ENCODE measurements at regions not wholly inside any gene's neighbourhood (a gene's known extent, or its start where the extent isn't known, plus 50 kb on each side); places are given as distances from the start of the nearest gene placed in this dataset.

DNA sequence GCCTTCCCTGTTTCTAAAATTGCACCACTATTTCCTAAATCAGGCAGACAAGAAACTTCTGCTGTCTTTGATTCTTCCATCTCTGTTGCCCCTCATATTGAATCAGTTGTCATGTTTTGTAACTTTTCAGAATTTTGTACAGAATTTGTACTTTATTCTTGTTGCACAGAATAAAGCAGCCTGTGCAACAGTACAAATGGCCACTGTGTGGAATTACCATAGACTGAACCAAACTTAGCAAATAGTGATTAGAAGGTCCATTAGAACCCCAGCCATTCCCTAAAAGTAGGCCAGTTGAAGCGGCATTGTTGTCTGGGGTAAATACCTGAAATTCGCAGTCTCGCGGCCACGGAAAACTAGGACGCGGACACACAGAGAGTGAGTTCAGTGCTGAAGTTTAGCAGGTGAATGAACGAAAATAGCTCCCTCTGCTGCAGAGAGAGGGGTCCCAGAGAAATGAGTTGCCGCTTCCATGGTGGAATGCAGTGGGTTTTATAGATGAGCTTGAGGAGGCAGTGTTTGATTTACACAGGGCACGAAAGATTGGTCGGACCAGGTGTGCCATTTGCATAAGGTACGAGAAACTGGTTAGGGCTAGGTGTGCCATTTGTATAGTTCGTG is 71.8 kb downstream of the C4orf33 start:
- intact Hi-C loops (cut with micrococcal nuclease): no loop called here
- Mint-ChIP-seq H3K27ac (no peak overlapping the region), H3K9me3 (no peaks in the 10 kb centered on the region), H3K4me3 (no peak overlapping the region), H3K27me3 (ENCODE audit: insufficient read depth) (peaks cover 8% of the 10 kb centered on the region), H3K36me3 (ENCODE audit: low read depth) (no peaks in the 10 kb centered on the region), H3K4me1 (ENCODE audit: low read depth) (no peaks in the 10 kb centered on the region)
- no peak for DNase-seq (ENCODE audit: low spot score)

DNA sequence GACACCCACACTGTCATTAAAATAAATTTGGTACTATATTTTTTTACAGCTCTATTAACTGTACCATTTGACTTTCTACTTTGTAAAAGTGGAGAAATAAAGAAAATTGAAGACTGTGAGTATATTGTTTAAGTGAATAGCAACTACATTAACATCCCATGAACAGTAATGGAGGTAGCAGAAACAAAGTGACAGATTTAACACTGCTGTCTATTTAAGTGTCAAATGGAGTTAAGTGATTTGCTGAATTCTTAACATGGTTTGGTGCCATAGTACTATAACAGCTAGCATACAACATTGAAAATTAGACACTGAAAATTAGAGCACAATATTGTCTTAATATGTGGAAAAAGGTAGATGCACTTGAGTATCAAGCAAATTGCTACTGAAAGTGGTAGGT is 76.2 kb downstream of the C4orf33 start:
- Mint-ChIP-seq H3K27me3 (ENCODE audit: insufficient read depth) (peaks cover 9% of the 10 kb centered on the region), H3K4me1 (ENCODE audit: low read depth) (no peaks in the 10 kb centered on the region), H3K36me3 (ENCODE audit: low read depth) (no peaks in the 10 kb centered on the region), H3K9me3 (no peaks in the 10 kb centered on the region), H3K27ac (no peak overlapping the region), H3K4me3 (no peak overlapping the region)
- no peak for DNase-seq (ENCODE audit: low spot score)
- intact Hi-C loops (cut with micrococcal nuclease): no loop called here

DNA sequence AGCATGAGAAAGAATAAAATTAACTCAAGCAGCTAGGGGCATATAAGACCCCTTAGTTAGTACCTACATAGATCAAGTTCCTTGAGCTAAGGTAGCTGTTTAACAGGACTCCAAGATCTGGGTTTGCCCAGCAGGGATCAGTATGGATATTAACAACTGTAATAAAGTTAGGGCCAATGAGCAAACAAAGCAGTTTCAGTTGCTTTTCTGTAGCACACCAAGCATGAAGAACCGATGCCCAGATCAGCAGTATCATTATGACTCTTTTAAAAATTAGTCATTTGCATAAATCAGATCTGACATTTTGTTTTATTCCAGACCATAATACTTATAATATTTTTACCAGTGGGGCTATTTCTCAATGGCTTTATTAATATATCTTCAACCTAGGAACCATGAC is 80.9 kb downstream of the C4orf33 start:
- no peak overlapping the region for H3K4me3 Mint-ChIP-seq
- H3K9me3 Mint-ChIP-seq: no peaks in the 10 kb centered on the region
- no peak for DNase-seq (ENCODE audit: low spot score)

DNA sequence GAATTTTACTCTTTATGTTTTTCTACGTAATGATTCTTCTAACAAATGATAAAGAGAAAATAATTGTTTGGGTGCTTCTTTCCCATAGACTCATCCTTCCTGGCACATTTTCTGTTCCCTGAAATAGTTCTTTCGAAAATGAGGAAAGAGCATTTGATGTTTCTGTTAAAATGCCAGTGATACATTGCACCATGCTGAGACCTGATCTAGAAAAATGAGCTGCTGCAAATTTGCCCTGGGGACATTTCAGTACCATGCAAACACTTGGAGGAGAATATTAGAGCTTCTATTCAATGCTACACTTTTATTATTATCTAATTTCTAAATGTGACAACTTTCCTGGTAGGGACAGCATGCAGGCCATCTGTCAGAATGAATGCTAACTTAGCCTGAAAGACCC is 83.3 kb downstream of the C4orf33 start:
- Mint-ChIP-seq H3K27ac (no peak overlapping the region), H3K27me3 (ENCODE audit: insufficient read depth) (peaks cover 4% of the 10 kb centered on the region), H3K36me3 (ENCODE audit: low read depth) (no peaks in the 10 kb centered on the region), H3K9me3 (no peaks in the 10 kb centered on the region), H3K4me1 (ENCODE audit: low read depth) (no peaks in the 10 kb centered on the region), H3K4me3 (no peak overlapping the region)
- DNase-seq (ENCODE audit: low spot score): no peak
- intact Hi-C loops (cut with micrococcal nuclease): no loop called here

More for the DNA sequence above, 80.9 kb downstream of the C4orf33 start:
- H3K36me3 Mint-ChIP-seq (ENCODE audit: low read depth): no peaks in the 10 kb centered on the region
- intact Hi-C loops (cut with micrococcal nuclease): no loop called here
- H3K4me1 Mint-ChIP-seq (ENCODE audit: low read depth): no peaks in the 10 kb centered on the region
- H3K27me3 Mint-ChIP-seq (ENCODE audit: insufficient read depth): peaks cover 7% of the 10 kb centered on the region
- no peak overlapping the region for H3K27ac Mint-ChIP-seq

DNA sequence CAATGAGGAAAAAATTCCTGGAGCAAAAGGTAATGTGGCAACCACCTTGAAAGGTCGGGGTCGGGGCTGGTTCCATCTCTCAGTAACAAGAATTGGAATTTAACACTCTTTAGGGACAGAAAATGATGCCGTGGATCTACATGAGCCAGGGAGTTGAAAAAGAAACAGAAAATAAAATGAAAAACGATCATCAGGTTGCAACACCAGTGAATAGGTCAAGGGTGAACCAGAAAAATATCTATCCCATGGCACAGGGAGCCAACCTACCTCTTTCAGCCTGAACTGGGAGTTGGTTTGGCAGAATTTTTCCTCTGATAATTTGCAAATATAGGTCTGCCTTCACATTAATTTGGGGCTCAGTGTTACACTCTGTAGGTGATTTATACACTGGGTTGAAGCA is 93.7 kb downstream of the C4orf33 start:
- H3K27me3 Mint-ChIP-seq (ENCODE audit: insufficient read depth): no peaks in the 10 kb centered on the region

DNA sequence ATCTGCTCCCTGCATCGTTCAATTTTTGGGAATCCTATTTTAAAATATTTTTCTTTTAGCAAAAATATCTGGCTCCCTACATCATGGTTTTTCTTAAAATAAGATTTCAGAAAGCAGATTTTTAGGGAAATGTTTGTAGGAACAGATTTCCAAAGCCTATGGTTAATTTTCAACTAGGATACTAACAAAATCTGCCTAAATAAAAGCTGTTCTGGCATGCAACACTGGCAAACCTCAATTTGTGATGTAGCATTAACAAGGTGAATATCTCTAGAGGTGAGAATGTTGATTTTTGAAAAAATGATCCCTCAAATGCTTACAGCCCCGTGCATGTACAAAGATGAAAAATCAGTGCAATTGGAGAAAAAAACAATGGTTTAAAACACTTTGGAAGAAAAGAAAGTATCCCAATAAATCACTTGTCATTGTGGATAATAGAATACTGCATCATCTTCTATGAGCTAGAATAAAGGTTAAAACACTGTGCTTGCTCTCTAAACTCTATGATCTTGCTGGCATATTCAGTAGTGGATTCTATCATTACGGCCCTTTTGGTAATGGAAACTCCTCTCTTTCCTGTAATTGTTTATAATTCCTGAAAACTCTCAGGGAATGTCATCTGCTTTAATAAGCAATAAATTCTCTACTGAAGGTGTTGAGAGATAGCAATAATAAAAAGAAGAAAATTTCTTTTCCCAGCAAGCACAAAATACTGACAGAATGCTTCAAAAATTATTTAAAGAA is 97.6 kb downstream of the C4orf33 start:
- Mint-ChIP-seq H3K4me1 (ENCODE audit: low read depth) (no peaks in the 10 kb centered on the region), H3K27me3 (ENCODE audit: insufficient read depth) (no peaks in the 10 kb centered on the region), H3K9me3 (no peaks in the 10 kb centered on the region), H3K27ac (no peak overlapping the region), H3K4me3 (no peak overlapping the region), H3K36me3 (ENCODE audit: low read depth) (no peaks in the 10 kb centered on the region)
- no peak for DNase-seq (ENCODE audit: low spot score)
- intact Hi-C loops (cut with micrococcal nuclease): no loop called here

More for the DNA sequence above, 93.7 kb downstream of the C4orf33 start:
- intact Hi-C loops (cut with micrococcal nuclease): no loop called here
- H3K36me3 Mint-ChIP-seq (ENCODE audit: low read depth): no peaks in the 10 kb centered on the region
- no peak overlapping the region for H3K27ac Mint-ChIP-seq
- no peak for DNase-seq (ENCODE audit: low spot score)
- H3K9me3 Mint-ChIP-seq: no peaks in the 10 kb centered on the region
- H3K4me1 Mint-ChIP-seq (ENCODE audit: low read depth): no peaks in the 10 kb centered on the region
- no peak overlapping the region for H3K4me3 Mint-ChIP-seq

DNA sequence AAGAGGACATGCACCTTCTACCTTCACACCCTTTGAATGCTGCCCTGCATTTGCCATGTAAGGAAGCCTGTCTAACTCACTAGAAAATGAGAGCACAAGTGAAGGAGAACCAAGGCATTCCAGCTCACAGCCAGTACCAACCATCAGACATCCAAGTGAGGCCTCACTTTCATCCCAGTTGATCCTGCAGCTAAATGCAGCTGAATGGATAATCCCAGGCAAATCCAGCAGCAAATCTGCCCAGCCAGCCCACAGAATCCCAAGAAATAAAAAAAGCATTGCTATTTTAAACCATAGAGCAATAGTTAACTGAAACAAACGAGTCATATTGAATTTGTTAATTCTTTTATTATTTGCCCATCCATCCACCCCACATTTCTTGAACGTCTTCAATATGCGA is 112.5 kb downstream of the C4orf33 start:
- no peak for DNase-seq (ENCODE audit: low spot score)
- H3K4me1 Mint-ChIP-seq (ENCODE audit: low read depth): no peaks in the 10 kb centered on the region
- no peaks in the 10 kb centered on the region for H3K36me3 Mint-ChIP-seq (ENCODE audit: low read depth)
- peaks cover 4% of the 10 kb centered on the region for H3K27me3 Mint-ChIP-seq (ENCODE audit: insufficient read depth)
- H3K4me3 Mint-ChIP-seq: no peak overlapping the region
- no peak overlapping the region for H3K27ac Mint-ChIP-seq
- H3K9me3 Mint-ChIP-seq: no peaks in the 10 kb centered on the region
- intact Hi-C loops (cut with micrococcal nuclease): no loop called here

DNA sequence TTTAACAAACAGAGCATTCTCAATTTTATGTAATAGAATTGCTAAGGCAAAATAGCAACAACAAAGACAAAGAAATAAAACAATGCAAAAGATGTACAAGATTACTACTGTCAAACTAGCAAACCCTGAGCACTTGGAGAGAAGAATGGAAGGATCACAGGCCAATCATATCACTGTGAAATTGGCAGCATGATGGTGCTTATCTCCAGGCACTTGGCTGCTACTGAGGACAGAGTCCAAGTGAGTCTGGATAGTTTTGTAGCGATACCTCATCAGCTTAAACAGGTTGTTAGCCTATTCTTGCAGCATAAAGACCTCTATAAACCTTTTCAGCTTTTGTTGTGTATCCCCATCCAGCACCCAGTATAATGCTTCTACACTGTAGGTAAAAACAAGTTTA is 117.7 kb downstream of the C4orf33 start:
- no peak overlapping the region for H3K27ac Mint-ChIP-seq
- H3K36me3 Mint-ChIP-seq (ENCODE audit: low read depth): no peaks in the 10 kb centered on the region
- no peaks in the 10 kb centered on the region for H3K4me1 Mint-ChIP-seq (ENCODE audit: low read depth)
- intact Hi-C loops (cut with micrococcal nuclease): no loop called here
- no peak overlapping the region for H3K4me3 Mint-ChIP-seq
- DNase-seq (ENCODE audit: low spot score): no peak
- peaks cover 2% of the 10 kb centered on the region for H3K27me3 Mint-ChIP-seq (ENCODE audit: insufficient read depth)
- H3K9me3 Mint-ChIP-seq: no peaks in the 10 kb centered on the region

DNA sequence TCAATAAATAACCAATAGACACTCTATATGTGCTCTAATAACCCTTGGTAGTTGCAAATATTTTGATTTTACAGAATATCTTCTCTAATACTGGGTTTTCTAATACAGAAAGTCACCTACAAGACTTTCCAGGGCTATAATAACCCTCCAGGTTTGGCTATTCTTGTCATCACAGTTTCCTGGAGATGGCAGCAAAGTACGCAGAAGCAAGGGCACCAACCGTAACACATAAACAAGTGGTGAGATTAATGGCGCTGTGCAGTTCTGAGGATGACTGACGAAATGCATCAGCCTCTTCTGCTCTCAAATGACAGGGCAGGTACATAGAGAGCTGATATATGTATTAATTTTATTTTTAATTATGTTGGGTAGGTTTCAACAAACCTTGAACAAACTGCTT is 122.4 kb downstream of the C4orf33 start:
- no peak for DNase-seq (ENCODE audit: low spot score)
- H3K27ac Mint-ChIP-seq: no peak overlapping the region
- intact Hi-C loops (cut with micrococcal nuclease): no loop called here
- peaks cover 2% of the 10 kb centered on the region for H3K27me3 Mint-ChIP-seq (ENCODE audit: insufficient read depth)
- H3K4me3 Mint-ChIP-seq: no peak overlapping the region
- no peaks in the 10 kb centered on the region for H3K9me3 Mint-ChIP-seq
- no peaks in the 10 kb centered on the region for H3K4me1 Mint-ChIP-seq (ENCODE audit: low read depth)
- H3K36me3 Mint-ChIP-seq (ENCODE audit: low read depth): no peaks in the 10 kb centered on the region

DNA sequence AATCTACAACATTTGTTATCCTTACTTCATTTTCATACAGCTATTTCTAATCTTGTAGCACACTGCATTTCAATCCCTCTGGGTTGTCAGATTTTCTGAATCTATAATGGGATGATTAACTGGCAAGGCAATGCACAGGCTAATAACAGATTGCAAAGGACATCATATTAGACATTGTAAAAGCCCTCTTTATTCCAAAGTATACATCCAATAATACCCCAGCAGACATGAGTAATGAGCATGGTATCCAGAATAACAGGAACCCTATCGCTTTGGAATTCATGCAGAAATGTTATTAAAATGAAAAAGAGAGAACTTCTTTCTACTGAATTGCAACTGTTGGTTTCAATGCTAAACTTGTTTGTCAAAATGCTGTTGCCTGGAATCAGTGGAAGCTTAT is 122.9 kb downstream of the C4orf33 start:
- Mint-ChIP-seq H3K27me3 (ENCODE audit: insufficient read depth) (peaks cover 4% of the 10 kb centered on the region), H3K4me3 (no peak overlapping the region), H3K4me1 (ENCODE audit: low read depth) (no peaks in the 10 kb centered on the region), H3K9me3 (no peaks in the 10 kb centered on the region), H3K27ac (no peak overlapping the region), H3K36me3 (ENCODE audit: low read depth) (no peaks in the 10 kb centered on the region)
- DNase-seq (ENCODE audit: low spot score): no peak
- intact Hi-C loops (cut with micrococcal nuclease): no loop called here

DNA sequence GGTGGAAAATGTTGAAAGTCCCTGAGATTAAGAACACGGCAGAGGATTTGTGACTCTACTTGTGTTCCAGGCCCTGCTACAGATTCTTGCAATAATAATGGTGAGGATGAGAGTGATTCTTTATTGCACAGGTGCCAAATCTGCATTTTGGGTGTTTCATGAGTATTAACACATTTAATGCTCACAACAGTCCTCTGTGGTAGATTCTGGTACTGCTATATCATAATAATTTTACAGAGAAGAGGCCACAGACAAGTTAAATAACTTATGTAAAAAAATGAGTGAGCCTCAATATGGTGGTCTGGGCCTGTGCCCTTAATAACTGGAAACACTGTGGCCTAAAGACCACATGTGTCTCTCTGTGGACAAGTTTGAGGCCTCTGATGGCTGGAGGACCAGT is 124.3 kb downstream of the C4orf33 start:
- H3K27ac Mint-ChIP-seq: no peak overlapping the region
- H3K27me3 Mint-ChIP-seq (ENCODE audit: insufficient read depth): peaks cover 4% of the 10 kb centered on the region
- intact Hi-C loops (cut with micrococcal nuclease): no loop called here
- no peaks in the 10 kb centered on the region for H3K9me3 Mint-ChIP-seq
- no peaks in the 10 kb centered on the region for H3K4me1 Mint-ChIP-seq (ENCODE audit: low read depth)
- no peak overlapping the region for H3K4me3 Mint-ChIP-seq
- no peaks in the 10 kb centered on the region for H3K36me3 Mint-ChIP-seq (ENCODE audit: low read depth)
- DNase-seq (ENCODE audit: low spot score): no peak

DNA sequence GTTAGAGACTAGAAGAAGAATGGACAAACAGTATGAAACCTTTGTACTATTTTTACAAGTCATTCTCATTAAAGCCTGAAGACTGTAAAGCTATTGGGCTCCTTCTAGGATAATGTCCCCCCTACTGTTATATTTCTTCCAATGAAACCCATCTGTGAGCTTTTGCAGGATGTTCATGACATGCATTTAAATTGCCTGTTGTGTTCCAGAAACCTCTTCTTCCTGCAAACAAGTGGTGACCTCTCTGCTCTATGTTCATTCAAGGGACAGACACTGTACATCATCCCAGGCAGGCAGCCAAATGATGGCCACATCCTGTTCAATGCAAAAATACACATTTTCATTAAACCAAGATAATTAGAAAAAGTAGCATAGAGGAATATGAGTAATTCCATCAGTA is 128.0 kb downstream of the C4orf33 start:
- DNase-seq (ENCODE audit: low spot score): no peak
- peaks cover 2% of the 10 kb centered on the region for H3K27me3 Mint-ChIP-seq (ENCODE audit: insufficient read depth)
- H3K9me3 Mint-ChIP-seq: no peaks in the 10 kb centered on the region
- H3K27ac Mint-ChIP-seq: no peak overlapping the region
- H3K36me3 Mint-ChIP-seq (ENCODE audit: low read depth): no peaks in the 10 kb centered on the region
- intact Hi-C loops (cut with micrococcal nuclease): no loop called here
- H3K4me3 Mint-ChIP-seq: no peak overlapping the region
- no peaks in the 10 kb centered on the region for H3K4me1 Mint-ChIP-seq (ENCODE audit: low read depth)

DNA sequence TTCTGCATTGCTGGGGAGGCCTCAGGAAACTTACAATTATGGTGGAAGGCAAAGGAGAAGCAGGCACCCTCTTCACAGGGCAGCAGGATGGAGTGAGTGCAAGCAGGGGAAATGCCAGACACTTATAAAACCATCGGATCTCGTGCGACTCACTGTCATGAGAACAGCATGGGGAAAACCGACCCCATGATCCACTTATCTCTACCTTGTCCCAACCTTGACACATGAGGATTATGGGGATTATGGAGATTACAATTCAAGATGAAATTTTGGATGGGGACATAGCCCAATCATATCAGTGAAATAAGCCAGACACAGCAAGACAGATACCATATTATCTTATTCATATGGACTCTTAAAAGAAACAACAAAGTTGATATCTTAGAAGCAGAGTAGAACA is 134.9 kb downstream of the C4orf33 start:
- Mint-ChIP-seq H3K9me3 (no peaks in the 10 kb centered on the region), H3K27ac (no peak overlapping the region), H3K4me3 (no peak overlapping the region), H3K27me3 (ENCODE audit: insufficient read depth) (peaks cover 3% of the 10 kb centered on the region), H3K4me1 (ENCODE audit: low read depth) (no peaks in the 10 kb centered on the region), H3K36me3 (ENCODE audit: low read depth) (no peaks in the 10 kb centered on the region)
- DNase-seq (ENCODE audit: low spot score): no peak
- intact Hi-C loops (cut with micrococcal nuclease): no loop called here

All from activated T-helper 1 cell treated with anti-CD3 and anti-CD28 coated beads, Interleukin-12 subunit alpha, Interleukin-12 subunit beta, Interleukin-2, Interleukin-4 antibody, amounts not matched to agents 30 ng/mL and 10 ng/mL and 1 ng/mL, durations not matched to agents 14 hours and 24 hours and 36 hours (primary cell).